Parathyroid adenoma (tissue), 2 donors: ENCODE measurements at regions not wholly inside any gene's neighbourhood (a gene's known extent, or its start where the extent isn't known, plus 50 kb on each side); places are given as distances from the start of the nearest gene placed in this dataset.

ENCODE experiments used
- H2AFZ ChIP-seq: fragments of 300-600 bp; sonication (generic); one replicate; pipeline ENCODE4 v1.7.0; 2017; ENCODE audit warnings: antibody characterized with exemption, mild to moderate bottlenecking
- H3K27ac ChIP-seq: fragments of 300-600 bp; sonication (generic); one replicate; pipeline ENCODE4 v1.7.0; 2017
- H3K27me3 ChIP-seq: fragments of 300-600 bp; sonication (generic); one replicate; pipeline ENCODE4 v1.7.0; 2017; ENCODE audit warnings: low read length; ENCODE audit not compliant: control insufficient read depth, insufficient read depth
- H3K36me3 ChIP-seq: fragments of 300-600 bp; sonication (generic); one replicate; pipeline ENCODE4 v1.7.0; 2017; ENCODE audit warnings: low read length; ENCODE audit not compliant: control insufficient read depth, insufficient read depth
- H3K4me1 ChIP-seq: fragments of 300-600 bp; sonication (generic); one replicate; pipeline ENCODE4 v1.7.0; 2017; ENCODE audit warnings: control low read depth
- H3K4me2 ChIP-seq: fragments of 300-600 bp; sonication (generic); one replicate; pipeline ENCODE4 v1.7.0; 2017; ENCODE audit warnings: low read length
- H3K4me3 ChIP-seq: fragments of 300-600 bp; sonication (generic); one replicate; pipeline ENCODE4 v1.7.0; 2017; ENCODE audit warnings: low read depth, low read length
- H3K79me2 ChIP-seq: fragments of 300-600 bp; sonication (generic); one replicate; pipeline ENCODE4 v1.7.0; 2017; ENCODE audit warnings: control low read depth
- H3K9ac ChIP-seq: fragments of 300-600 bp; sonication (generic); one replicate; pipeline ENCODE4 v1.7.0; 2017; ENCODE audit warnings: mild to moderate bottlenecking
- H3K9me3 ChIP-seq: fragments of 300-600 bp; sonication (generic); one replicate; pipeline ENCODE4 v1.7.0; 2017; ENCODE audit warnings: low read length; ENCODE audit not compliant: control insufficient read depth
- CTCF ChIP-seq: fragments of 300-600 bp; sonication (generic); IDR thresholded peaks from one replicate; pipeline ENCODE4 v1.7.0; 2017; ENCODE audit warnings: antibody characterized with exemption, mild to moderate bottlenecking
- donor health status: primary hyperparathyroidism.

GRCh38 chr6:7468382-7469081, 72.9 kb upstream of the DSP start:
- Histone ChIP-seq H3K4me1 (peaks cover 7% of the 10 kb centered on the region), H3K36me3 (no peaks in the 10 kb centered on the region), H3K4me3 (no peak overlapping the region), H3K9ac (no peak overlapping the region), H3K27ac (no peak overlapping the region), H3K9me3 (no peaks in the 10 kb centered on the region), H3K27me3 (no peaks in the 10 kb centered on the region), H3K4me2 (no peak overlapping the region), H2AFZ (peak overlapping the region; percentile 91), H3K79me2 (no peaks in the 10 kb centered on the region)
- no peak for TF ChIP-seq CTCF

DNA sequence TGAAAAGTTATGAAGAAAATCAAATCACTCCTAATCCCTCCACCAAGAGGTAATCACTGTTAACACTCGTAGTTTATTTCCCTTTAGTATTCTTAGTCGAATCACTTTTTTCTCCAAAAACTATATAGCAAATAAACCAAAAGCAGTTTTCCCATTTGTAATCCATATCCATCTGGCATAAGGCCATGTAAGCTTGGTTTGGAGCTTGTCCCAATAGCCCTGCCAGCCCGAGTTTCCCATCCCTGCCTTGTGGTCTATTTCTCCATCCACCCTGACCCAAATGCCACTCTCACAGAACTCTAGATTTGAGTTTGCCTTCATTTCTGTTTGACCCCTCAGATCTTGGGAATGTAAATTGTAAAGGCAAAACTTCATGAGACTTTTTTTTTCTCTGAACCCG, 71.8 kb upstream of the DSP start:
- H3K4me1 ChIP-seq, result peaks cover 7% of the 10 kb centered on the region
- no peak for TF ChIP-seq CTCF
- H3K79me2 ChIP-seq, result no peaks in the 10 kb centered on the region
- H3K9ac ChIP-seq, result no peak overlapping the region
- H3K36me3 ChIP-seq, result no peaks in the 10 kb centered on the region
- no peak overlapping the region for H3K4me2 ChIP-seq
- no peaks in the 10 kb centered on the region for H3K27me3 ChIP-seq
- no peaks in the 10 kb centered on the region for H3K9me3 ChIP-seq
- H3K4me3 ChIP-seq, result no peak overlapping the region
- no peak overlapping the region for H2AFZ ChIP-seq
- no peak overlapping the region for H3K27ac ChIP-seq

DNA sequence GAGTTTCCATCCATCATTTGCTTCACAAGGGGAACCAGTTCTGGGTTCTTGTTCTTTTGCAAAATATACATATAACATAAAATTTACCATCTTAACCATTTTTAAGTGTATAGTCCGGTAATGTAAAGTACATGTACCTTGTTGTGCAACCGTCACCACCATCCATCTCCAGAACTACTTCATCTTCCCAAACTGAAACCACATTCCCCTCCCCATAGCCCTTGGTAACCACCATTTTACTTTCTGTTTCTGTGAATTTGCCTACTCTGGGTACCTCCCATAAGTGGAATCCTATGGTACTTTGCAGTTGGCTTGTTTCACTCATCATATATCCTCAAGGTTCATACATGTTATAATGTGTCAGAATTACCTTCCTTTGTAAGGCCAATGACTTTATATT, 70.3 kb upstream of the DSP start:
- H3K9me3 ChIP-seq, result no peaks in the 10 kb centered on the region
- no peak overlapping the region for H3K4me2 ChIP-seq
- H3K4me1 ChIP-seq, result peaks cover 7% of the 10 kb centered on the region
- no peak overlapping the region for H3K4me3 ChIP-seq
- no peaks in the 10 kb centered on the region for H3K36me3 ChIP-seq
- no peak overlapping the region for H2AFZ ChIP-seq
- H3K9ac ChIP-seq, result no peak overlapping the region
- H3K79me2 ChIP-seq, result no peaks in the 10 kb centered on the region
- no peak overlapping the region for H3K27ac ChIP-seq
- TF ChIP-seq CTCF, result no peak
- H3K27me3 ChIP-seq, result no peaks in the 10 kb centered on the region

DNA sequence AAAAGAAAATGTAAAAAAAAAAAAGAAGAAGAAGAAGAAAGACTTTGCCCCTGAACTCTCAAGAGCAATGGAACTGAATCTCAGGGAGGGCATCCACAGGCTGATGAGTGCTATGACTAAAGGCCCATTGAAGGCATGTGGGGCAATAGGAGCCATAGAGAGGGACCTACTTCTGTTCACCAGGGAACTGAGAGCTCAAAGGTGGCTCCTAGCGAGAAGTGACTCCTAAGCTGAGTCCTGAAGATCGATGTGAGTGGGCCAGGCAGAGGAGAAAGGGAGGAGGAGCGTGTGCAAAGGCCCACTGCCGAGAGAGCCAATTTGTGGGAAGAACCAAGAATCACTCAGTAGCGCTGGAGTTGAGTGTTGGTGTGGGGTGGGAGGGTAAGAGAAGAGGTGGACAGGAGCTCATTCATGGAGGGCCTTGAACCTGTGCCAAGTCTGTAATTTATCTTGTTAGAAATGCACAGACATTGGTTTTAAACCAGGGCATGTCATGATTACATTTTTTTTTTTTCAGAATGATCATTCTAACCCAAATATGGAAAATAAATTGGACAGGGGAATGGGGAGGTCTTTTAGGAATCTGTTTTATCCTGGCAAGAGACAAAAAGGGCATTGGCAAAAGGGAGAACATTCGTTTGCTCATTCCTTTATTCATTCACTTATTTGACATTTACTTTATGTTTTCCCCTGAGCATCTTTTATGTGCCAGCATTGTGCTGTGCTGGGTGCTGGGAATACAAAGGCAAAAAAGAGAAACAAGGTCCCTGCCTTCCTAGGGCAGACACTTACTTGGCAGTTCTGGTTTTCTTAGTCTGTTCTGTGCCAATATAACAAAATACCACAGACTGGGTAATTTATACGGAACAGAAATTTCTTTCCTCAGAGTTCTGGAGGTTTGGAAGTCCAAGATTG, 67.4 kb upstream of the DSP start:
- H3K27ac ChIP-seq, result no peak overlapping the region
- no peak overlapping the region for H3K4me3 ChIP-seq
- TF ChIP-seq CTCF, result no peak
- H3K4me2 ChIP-seq, result no peak overlapping the region
- no peak overlapping the region for H2AFZ ChIP-seq
- no peaks in the 10 kb centered on the region for H3K9me3 ChIP-seq
- peaks cover 3% of the 10 kb centered on the region for H3K4me1 ChIP-seq
- no peaks in the 10 kb centered on the region for H3K27me3 ChIP-seq
- H3K9ac ChIP-seq, result no peak overlapping the region
- H3K36me3 ChIP-seq, result no peaks in the 10 kb centered on the region
- no peaks in the 10 kb centered on the region for H3K79me2 ChIP-seq
